ENCODE measurements at regions not wholly inside any gene's neighbourhood (a gene's known extent, or its start where the extent isn't known, plus 50 kb on each side); places are given as distances from the start of the nearest gene placed in this dataset.

GRCh38 chr6:14732844-14733757, 512.8 kb upstream of the JARID2 start:
- Histone ChIP-seq H3K4me1 (peaks cover 0 to 10% (median 4%) of the 10 kb centered on the region in 4 donors), H3K4me3 (no peak overlapping the region), H3K27me3 (no peaks in the 10 kb centered on the region), H3K36me3 (no peaks in the 10 kb centered on the region), H3K9me3 (no peaks in the 10 kb centered on the region), H3K27ac (replicated peaks in 1 of 4) (no peak overlapping the region)
- WGBS: 87% methylated on average over 14 of the region's 17 CpGs
- intact Hi-C loops (cut with DNase I): no loop called here
- TF ChIP-seq POLR2A (IDR thresholded peaks at IDR 0.05; ENCODE audit: low read depth) (no peak), POLR2AphosphoS5 (IDR thresholded peaks at IDR 0.05) (no peak), EP300 (IDR thresholded peaks at IDR 0.05) (no peak), CTCF (IDR thresholded peaks at IDR 0.05) (no peak)
- no peak for DNase-seq (ENCODE audit: extremely low spot score)

- WGBS: 87% methylated on average over 2 of the region's 2 CpGs
These were observed 511.8 kb upstream of the JARID2 start for GRCh38 chr6:14734052-14734415.

GRCh38 chr6:14734416-14735340, 511.2 kb upstream of the JARID2 start:
- 80% methylated on average over 5 of the region's 5 CpGs for WGBS
- no peak for TF ChIP-seq POLR2AphosphoS5 (IDR thresholded peaks at IDR 0.05)
- no peaks in the 10 kb centered on the region for H3K27me3 ChIP-seq
- H3K4me3 ChIP-seq: no peak overlapping the region
- H3K4me1 ChIP-seq: peaks cover 0 to 4% (median 0%) of the 10 kb centered on the region in 4 donors
- H3K36me3 ChIP-seq: no peaks in the 10 kb centered on the region
- H3K27ac ChIP-seq (replicated peaks in 1 of 4): no peak overlapping the region
- H3K9me3 ChIP-seq: no peaks in the 10 kb centered on the region
- intact Hi-C loops (cut with DNase I): no loop called here
- DNase-seq (ENCODE audit: extremely low spot score): no peak

More at GRCh38 chr6:14734052-14734415, 511.8 kb upstream of the JARID2 start:
- Histone ChIP-seq H3K27me3 (no peaks in the 10 kb centered on the region), H3K27ac (replicated peaks in 1 of 4) (no peak overlapping the region), H3K9me3 (no peaks in the 10 kb centered on the region), H3K4me3 (no peak overlapping the region), H3K4me1 (peaks cover 0 to 4% (median under 1%) of the 10 kb centered on the region in 4 donors), H3K36me3 (no peaks in the 10 kb centered on the region)
- no peak for TF ChIP-seq EP300 (IDR thresholded peaks at IDR 0.05)
- no peak for TF ChIP-seq CTCF (IDR thresholded peaks at IDR 0.05)
- no peak for TF ChIP-seq POLR2A (IDR thresholded peaks at IDR 0.05; ENCODE audit: low read depth)
- no peak for TF ChIP-seq POLR2AphosphoS5 (IDR thresholded peaks at IDR 0.05)
- DNase-seq (ENCODE audit: extremely low spot score): no peak
- intact Hi-C loops (cut with DNase I): no loop called here

GRCh38 chr6:14735956-14736486, 509.8 kb upstream of the JARID2 start:
- peaks cover 0 to under 1% (median 0%) of the 10 kb centered on the region in 4 donors for H3K4me1 ChIP-seq
- H3K4me3 ChIP-seq: no peak overlapping the region
- TF ChIP-seq EP300 (IDR thresholded peaks at IDR 0.05) (no peak), CTCF (IDR thresholded peaks at IDR 0.05) (no peak), POLR2A (IDR thresholded peaks at IDR 0.05; ENCODE audit: low read depth) (no peak), POLR2AphosphoS5 (IDR thresholded peaks at IDR 0.05) (no peak)
- no peaks in the 10 kb centered on the region for H3K27me3 ChIP-seq
- no peak for DNase-seq (ENCODE audit: extremely low spot score)
- H3K9me3 ChIP-seq: no peaks in the 10 kb centered on the region
- intact Hi-C loops (cut with DNase I): no loop called here
- H3K36me3 ChIP-seq: no peaks in the 10 kb centered on the region
- WGBS: 77% methylated on average over 1 of the region's 1 CpG
- H3K27ac ChIP-seq (replicated peaks in 1 of 4): no peak overlapping the region

- Histone ChIP-seq H3K4me1 (no peaks in the 10 kb centered on the region), H3K36me3 (no peaks in the 10 kb centered on the region), H3K27ac (replicated peaks in 1 of 4) (no peak overlapping the region), H3K27me3 (no peaks in the 10 kb centered on the region), H3K9me3 (no peaks in the 10 kb centered on the region), H3K4me3 (no peak overlapping the region)
- no peak for TF ChIP-seq POLR2A (IDR thresholded peaks at IDR 0.05; ENCODE audit: low read depth)
- TF ChIP-seq CTCF (IDR thresholded peaks at IDR 0.05): no peak
- TF ChIP-seq EP300 (IDR thresholded peaks at IDR 0.05): no peak
- no peak for TF ChIP-seq POLR2AphosphoS5 (IDR thresholded peaks at IDR 0.05)
- no peak for DNase-seq (ENCODE audit: extremely low spot score)
- intact Hi-C loops (cut with DNase I): no loop called here
- 87% methylated on average over 2 of the region's 2 CpGs for WGBS
These were observed 509.3 kb upstream of the JARID2 start for GRCh38 chr6:14736554-14736953.
